ENCODE measurements at regions not wholly inside any gene's neighbourhood (a gene's known extent, or its start where the extent isn't known, plus 50 kb on each side); places are given as distances from the start of the nearest gene placed in this dataset.

DNA sequence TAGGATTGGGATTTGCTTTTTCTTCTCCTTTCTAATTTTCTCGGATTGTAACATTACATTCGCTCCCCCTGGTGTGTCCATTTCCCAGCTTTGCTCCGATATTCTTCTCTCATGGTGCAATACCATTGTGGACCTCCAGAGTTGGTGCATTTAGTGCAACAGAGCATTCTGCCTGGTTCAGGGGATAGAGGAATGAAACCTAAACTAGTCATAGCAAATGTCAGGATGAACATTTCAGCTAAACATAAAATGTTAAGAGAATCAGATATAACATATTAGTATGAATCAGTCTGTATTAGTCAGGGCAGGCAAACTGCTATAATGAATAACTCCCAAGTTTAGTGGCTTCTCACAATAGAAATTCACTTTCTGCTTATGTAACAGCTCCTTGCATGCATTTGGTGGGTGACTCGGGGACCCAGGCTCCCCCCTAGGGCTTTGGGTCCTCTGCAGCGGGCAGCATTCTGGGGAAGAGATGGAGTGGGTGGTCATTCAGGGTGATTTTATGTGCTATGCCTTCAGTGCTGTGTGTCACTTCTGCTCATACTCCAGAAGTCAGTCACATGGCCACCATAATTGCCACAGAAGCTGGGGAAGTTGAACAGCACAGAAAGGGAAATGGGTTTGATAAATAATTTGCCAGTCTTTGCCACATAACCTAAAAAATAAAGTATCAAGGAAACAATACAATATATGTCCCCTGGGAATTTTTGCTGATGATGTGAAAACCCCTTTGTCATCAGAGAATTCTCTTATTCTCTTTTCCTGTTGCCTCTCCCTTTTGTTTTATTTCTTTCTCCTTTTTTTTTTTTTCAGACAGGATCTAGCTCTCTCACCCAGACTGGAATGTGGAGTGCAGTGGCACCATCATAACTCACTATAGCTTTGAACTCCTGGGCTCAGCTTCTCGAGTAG lies 111.0 kb downstream of the HSPH1 start:
- no peak for DNase-seq
- ATAC-seq (ENCODE audit: poor library complexity), result no peak
- intact Hi-C loops (cut with DNase I), result no loop called here

DNA sequence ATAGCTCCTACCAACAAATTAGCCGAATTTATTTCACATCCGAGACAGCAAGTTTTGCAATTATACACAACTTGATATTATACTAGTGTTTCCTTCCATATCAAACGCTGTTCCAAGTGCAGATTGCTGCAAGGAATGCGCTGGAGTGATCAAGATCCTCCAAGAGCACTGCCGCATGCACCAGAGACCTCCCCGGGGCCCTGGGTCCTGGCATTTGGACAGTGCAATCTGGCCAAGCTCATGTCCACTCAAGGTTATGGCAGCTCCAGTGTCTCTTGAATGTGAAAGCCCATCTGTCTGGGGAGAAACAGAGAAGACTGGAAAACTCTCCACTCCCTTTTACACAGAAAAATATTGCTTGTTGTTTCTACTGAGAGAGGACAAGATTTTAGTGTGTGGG lies 111.9 kb downstream of the HSPH1 start:
- intact Hi-C loops (cut with DNase I), result loop anchor here (10.0 kb wide), 1 partner anchor 185 kb away; no protein-coding TSS in a partner anchor
- DNase-seq (peak; percentile 55), ATAC-seq (ENCODE audit: poor library complexity) (peak; percentile 10)

GRCh38 chr13:31049083-31049482 lies 112.6 kb downstream of the HSPH1 start:
- no peak for DNase-seq
- ATAC-seq (ENCODE audit: poor library complexity), result no peak
- intact Hi-C loops (cut with DNase I), result loop anchor here (10.0 kb wide), 1 partner anchor 184 kb away; no protein-coding TSS in a partner anchor

GRCh38 chr13:31048521-31048920 lies 113.2 kb downstream of the HSPH1 start:
- DNase-seq (no peak), ATAC-seq (ENCODE audit: poor library complexity) (no peak)
- intact Hi-C loops (cut with DNase I), result loop anchor here (10.0 kb wide), 1 partner anchor 184 kb away; no protein-coding TSS in a partner anchor

DNA sequence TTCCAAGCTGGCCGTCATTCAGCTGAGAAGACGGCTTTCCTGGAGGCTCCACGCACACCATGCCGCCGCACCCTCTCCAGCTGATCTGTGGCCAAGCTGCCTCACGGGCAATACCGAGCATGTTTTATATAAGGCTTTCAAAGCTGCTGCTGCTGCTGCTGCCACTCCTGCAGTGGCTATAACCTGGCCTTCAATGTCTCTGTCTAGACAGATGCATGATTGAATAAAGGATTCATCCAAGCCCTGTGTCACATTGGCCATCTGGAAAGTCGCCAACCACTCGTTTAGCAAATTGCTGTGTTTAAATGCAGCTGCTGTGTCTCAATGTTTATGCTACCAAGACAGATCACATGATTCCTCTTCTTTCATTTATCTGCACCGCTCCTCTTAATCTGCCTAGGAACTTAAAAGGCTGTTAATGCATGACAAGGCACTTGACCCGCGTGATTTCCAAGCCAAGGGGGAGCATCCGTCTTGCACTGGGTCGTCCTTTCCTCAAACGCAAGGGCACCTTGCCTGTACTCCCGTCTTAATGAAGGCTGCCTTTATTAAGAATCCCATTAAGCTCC lies 114.3 kb downstream of the TEX26 start:
- intact Hi-C loops (cut with DNase I), result loop anchor here (10.0 kb wide), 1 partner anchor 182 kb away; no protein-coding TSS in a partner anchor
- ATAC-seq (ENCODE audit: poor library complexity) (peak; percentile 45), DNase-seq (peak; percentile 57)

DNA sequence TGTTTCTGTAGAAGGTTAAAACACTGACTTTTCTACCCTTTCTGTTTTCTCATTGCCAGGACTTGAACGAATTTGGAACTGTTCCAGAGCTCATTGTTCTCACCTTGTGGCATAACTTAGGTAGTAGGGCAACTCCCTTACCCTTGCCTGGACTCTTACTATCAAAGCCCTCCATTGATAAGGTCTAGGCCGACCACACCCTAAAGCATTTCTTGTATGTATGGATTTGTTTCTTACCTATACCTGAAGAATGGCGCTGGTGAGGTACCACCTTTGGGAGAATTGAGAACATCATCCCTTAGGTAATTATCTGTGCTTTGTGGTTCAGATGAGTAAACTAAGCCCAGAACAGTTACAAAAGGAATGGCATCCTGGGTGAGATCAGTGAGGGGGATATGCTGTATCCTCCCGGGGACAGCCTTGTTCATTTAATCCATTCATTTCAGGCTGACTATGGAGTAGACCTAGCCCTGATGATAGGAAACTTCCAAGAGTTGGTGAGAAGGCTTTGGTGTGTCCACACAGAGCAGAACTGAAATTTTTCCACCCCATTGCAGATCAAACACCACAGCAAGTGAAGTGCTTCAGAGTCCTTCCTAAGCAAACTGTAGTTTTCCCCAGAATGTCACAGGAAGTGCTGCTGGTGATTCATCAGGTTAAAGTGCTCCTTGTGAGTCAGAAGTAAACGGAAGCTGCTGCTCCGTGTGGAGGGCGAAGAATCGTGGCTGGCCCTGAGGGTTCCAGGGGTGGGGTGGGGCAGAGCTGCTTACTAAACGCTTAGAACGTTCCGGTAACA lies 113.0 kb downstream of the TEX26 start:
- no peak for DNase-seq
- intact Hi-C loops (cut with DNase I), result loop anchor here (10.0 kb wide), 1 partner anchor 181 kb away; no protein-coding TSS in a partner anchor
- ATAC-seq (ENCODE audit: poor library complexity), result peak; percentile 26

- intact Hi-C loops (cut with DNase I), result loop anchor here (10.0 kb wide), 1 partner anchor 180 kb away; no protein-coding TSS in a partner anchor
- ATAC-seq (ENCODE audit: poor library complexity), result peak; percentile 91
- peak; percentile 85 for DNase-seq
These were observed 112.2 kb downstream of the TEX26 start for GRCh38 chr13:31044364-31045285.

DNA sequence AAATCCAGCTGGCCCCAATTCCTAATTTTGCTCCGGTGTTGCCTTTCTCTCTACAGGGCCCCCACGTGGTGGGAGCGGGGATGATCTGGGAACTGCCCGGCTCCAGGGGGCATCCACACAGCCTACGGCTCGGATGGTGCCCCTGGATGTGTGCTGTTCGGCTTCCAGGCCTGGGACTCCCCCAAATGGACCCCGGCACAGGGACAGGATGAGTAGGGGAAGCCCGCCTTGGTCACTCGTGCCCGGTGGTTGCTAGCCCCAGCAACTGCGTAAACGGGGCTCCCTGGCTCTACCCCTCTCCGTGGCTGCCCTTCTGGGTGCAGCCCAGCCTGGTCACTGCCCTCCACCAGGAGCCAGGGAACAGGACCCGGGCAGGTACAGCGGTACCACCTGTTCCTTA lies 111.5 kb downstream of the TEX26 start:
- intact Hi-C loops (cut with DNase I), result loop anchor here (10.0 kb wide), 1 partner anchor 179 kb away; no protein-coding TSS in a partner anchor
- DNase-seq, result no peak
- no peak for ATAC-seq (ENCODE audit: poor library complexity)

- ATAC-seq (ENCODE audit: poor library complexity) (no peak), DNase-seq (no peak)
- intact Hi-C loops (cut with DNase I), result loop anchor here (10.0 kb wide), 1 partner anchor 178 kb away; no protein-coding TSS in a partner anchor
These were observed 110.2 kb downstream of the TEX26 start for GRCh38 chr13:31042481-31043165.

GRCh38 chr13:31042049-31042448 lies 109.6 kb downstream of the TEX26 start:
- intact Hi-C loops (cut with DNase I), result loop anchor here (10.0 kb wide), 1 partner anchor 177 kb away; no protein-coding TSS in a partner anchor
- ATAC-seq (ENCODE audit: poor library complexity), result no peak
- no peak for DNase-seq

- no peak for DNase-seq
- no peak for ATAC-seq (ENCODE audit: poor library complexity)
- intact Hi-C loops (cut with DNase I), result no loop called here
These were observed 106.5 kb downstream of the TEX26 start for GRCh38 chr13:31038834-31039552.

DNA sequence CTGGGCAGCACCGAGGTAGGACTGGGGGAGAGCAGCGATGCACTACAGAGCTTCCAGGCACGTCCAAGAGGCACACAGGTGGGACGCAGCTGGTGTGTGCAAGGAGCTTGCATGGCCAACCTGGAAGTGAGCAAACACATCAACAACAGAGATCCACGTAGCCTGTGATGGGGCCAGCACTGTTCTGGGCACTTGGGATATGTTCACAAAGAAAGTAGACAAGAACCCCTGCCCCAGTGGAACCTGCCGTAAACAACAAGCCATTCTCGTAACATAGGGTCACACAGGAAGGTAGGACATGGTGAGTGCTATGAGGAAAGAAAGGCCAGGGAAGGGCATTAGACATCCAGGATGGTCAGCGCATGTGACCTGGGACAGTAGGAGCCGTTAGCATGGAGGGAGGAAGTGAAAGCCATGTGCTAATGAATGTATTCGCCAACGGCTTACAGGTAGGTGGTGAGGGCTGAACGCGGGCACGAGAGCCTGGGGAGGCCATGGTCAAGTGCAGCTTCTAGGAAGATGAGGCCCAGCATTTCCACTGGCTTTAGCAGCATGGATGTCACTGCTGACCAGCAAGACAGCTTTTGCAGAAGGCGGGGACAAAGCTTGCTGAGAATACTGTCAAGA lies 105.5 kb downstream of the TEX26 start:
- no peak for DNase-seq
- ATAC-seq (ENCODE audit: poor library complexity), result no peak
- intact Hi-C loops (cut with DNase I), result no loop called here

GRCh38 chr13:31036731-31037695 lies 104.6 kb downstream of the TEX26 start:
- intact Hi-C loops (cut with DNase I), result no loop called here
- no peak for ATAC-seq (ENCODE audit: poor library complexity)
- no peak for DNase-seq

DNA sequence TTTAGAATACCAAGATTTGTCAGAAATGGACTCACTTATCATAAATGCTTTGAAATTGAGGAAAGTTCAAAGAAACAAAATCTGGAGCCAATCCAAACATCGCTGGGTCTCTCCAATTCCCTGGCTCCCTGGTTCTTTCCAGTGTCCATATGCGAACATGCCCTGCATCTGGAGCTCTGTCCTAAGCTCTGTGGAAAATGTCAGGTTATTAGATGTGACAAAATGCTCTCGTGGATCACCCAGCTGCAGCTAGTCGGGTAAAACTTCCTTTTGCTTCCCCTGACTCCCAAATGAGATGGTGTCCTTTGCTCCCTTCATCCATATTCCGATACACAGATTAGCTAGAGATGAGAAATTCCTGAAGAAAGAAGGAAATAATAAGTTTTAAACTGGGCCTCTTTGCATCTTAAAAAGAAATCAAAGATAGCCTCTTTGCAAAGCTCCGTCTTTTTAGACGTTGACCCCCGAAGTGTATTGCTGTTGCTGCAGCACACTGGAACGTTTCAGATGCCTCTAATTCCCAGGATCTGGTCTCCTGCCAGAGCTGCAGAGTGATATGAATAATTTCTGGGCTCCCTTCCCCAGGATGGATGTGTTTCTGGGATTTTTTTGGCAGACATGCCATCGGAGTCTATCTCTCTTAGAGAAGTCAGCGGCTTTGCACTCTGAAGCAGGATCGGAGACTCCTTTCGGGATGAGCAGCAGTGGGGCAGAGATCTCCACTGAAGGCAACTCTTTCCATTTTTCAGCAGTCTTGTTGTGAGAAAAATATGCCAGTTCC lies 102.9 kb downstream of the TEX26 start:
- intact Hi-C loops (cut with DNase I), result no loop called here
- peak; percentile 64 for ATAC-seq (ENCODE audit: poor library complexity)
- no peak for DNase-seq
